ENCODE measurements at regions not wholly inside any gene's neighbourhood (a gene's known extent, or its start where the extent isn't known, plus 50 kb on each side); places are given as distances from the start of the nearest gene placed in this dataset.

DNA sequence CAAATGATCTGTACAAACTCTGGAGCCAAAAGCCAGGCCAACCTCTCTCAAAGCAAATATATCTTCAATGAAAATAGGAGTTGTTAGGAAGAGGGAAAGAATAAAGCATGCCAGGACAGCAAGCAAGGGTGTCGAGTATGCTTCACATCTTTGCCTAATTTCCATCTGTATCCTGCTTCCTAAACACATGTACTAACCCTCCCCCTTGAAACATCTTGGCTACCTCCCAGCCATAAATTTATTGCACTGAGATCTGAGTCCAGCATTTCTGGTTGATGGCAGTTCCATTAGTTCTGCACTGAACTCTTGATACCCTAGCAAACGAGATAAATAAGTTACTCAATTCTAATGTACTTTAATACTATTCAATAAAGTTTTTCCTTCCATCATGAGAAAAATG lies 430.5 kb upstream of the TRAM1L1 start:
- no peak for TF ChIP-seq EP300 (IDR thresholded peaks at IDR 0.05; ENCODE audit: borderline replicate concordance)
- no peak for TF ChIP-seq TCF12 (IDR thresholded peaks at IDR 0.05; ENCODE audit: low read depth)
- TF ChIP-seq CREB1 (IDR thresholded peaks at IDR 0.05; ENCODE audit: low read depth) = no peak
- no peak for TF ChIP-seq YY1 (IDR thresholded peaks at IDR 0.05; ENCODE audit: low read depth)
- no peak for TF ChIP-seq NFIC (IDR thresholded peaks at IDR 0.05)
- TF ChIP-seq, protein P1, sequence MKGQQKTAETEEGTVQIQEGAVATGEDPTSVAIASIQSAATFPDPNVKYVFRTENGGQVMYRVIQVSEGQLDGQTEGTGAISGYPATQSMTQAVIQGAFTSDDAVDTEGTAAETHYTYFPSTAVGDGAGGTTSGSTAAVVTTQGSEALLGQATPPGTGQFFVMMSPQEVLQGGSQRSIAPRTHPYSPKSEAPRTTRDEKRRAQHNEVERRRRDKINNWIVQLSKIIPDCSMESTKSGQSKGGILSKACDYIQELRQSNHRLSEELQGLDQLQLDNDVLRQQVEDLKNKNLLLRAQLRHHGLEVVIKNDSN (IDR thresholded peaks at IDR 0.05) = no peak
- TF ChIP-seq, protein P2, sequence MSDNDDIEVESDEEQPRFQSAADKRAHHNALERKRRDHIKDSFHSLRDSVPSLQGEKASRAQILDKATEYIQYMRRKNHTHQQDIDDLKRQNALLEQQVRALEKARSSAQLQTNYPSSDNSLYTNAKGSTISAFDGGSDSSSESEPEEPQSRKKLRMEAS (IDR thresholded peaks at IDR 0.05) = no peak
- no peak for TF ChIP-seq TAF1 (IDR thresholded peaks at IDR 0.05; ENCODE audit: low read depth)
- TF ChIP-seq RAD21 (IDR thresholded peaks at IDR 0.05; ENCODE audit: low read depth) = no peak
- TF ChIP-seq, protein P3, sequence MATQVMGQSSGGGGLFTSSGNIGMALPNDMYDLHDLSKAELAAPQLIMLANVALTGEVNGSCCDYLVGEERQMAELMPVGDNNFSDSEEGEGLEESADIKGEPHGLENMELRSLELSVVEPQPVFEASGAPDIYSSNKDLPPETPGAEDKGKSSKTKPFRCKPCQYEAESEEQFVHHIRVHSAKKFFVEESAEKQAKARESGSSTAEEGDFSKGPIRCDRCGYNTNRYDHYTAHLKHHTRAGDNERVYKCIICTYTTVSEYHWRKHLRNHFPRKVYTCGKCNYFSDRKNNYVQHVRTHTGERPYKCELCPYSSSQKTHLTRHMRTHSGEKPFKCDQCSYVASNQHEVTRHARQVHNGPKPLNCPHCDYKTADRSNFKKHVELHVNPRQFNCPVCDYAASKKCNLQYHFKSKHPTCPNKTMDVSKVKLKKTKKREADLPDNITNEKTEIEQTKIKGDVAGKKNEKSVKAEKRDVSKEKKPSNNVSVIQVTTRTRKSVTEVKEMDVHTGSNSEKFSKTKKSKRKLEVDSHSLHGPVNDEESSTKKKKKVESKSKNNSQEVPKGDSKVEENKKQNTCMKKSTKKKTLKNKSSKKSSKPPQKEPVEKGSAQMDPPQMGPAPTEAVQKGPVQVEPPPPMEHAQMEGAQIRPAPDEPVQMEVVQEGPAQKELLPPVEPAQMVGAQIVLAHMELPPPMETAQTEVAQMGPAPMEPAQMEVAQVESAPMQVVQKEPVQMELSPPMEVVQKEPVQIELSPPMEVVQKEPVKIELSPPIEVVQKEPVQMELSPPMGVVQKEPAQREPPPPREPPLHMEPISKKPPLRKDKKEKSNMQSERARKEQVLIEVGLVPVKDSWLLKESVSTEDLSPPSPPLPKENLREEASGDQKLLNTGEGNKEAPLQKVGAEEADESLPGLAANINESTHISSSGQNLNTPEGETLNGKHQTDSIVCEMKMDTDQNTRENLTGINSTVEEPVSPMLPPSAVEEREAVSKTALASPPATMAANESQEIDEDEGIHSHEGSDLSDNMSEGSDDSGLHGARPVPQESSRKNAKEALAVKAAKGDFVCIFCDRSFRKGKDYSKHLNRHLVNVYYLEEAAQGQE (IDR thresholded peaks at IDR 0.05; ENCODE audit: low read depth) = no peak
- TF ChIP-seq ZBTB7A (IDR thresholded peaks at IDR 0.05; ENCODE audit: low read depth) = no peak
- TF ChIP-seq FOXM1 (IDR thresholded peaks at IDR 0.05; ENCODE audit: borderline replicate concordance, low read depth) = no peak
- TF ChIP-seq EGR1 (IDR thresholded peaks at IDR 0.05) = no peak
